HS-5 (cell line): ENCODE measurements at regions not wholly inside any gene's neighbourhood (a gene's known extent, or its start where the extent isn't known, plus 50 kb on each side); places are given as distances from the start of the nearest gene placed in this dataset.
"Not testable (repeated sequence)": the region's sequence is repeated elsewhere in the genome, so short reads cannot be mapped to it uniquely, and the experiment has no call there.

ENCODE experiments used
- DNase-seq: peaks from one replicate; pipeline ENCODE4 v3.0.0-alpha.2; 2012; ENCODE audit warnings: low read depth

- DNase-seq, result no peak
Measured at GRCh38 chr6:119446609-119447008, 97.0 kb upstream of the MAN1A1 start.

- DNase-seq, result peak; percentile 34
Measured at GRCh38 chr6:119446115-119446554, 96.6 kb upstream of the MAN1A1 start.

GRCh38 chr6:119445666-119446065 lies 96.1 kb upstream of the MAN1A1 start:
- DNase-seq, result no peak

- DNase-seq, result no peak
Measured at GRCh38 chr6:119444642-119445557, 95.3 kb upstream of the MAN1A1 start.

GRCh38 chr6:119443993-119444641 lies 94.6 kb upstream of the MAN1A1 start:
- DNase-seq, result no peak

GRCh38 chr6:119442776-119443184 lies 93.2 kb upstream of the MAN1A1 start:
- no peak for DNase-seq

GRCh38 chr6:119440953-119441352 lies 91.4 kb upstream of the MAN1A1 start:
- no peak for DNase-seq

GRCh38 chr6:119436583-119436982 lies 87.0 kb upstream of the MAN1A1 start:
- DNase-seq, result no peak

GRCh38 chr6:119431799-119432198 lies 82.2 kb upstream of the MAN1A1 start:
- DNase-seq, result no peak

- DNase-seq, result no peak
Measured at GRCh38 chr6:119430805-119431204, 81.2 kb upstream of the MAN1A1 start.

GRCh38 chr6:119428633-119429032 lies 79.1 kb upstream of the MAN1A1 start:
- DNase-seq, result no peak

GRCh38 chr6:119426619-119427018 lies 77.1 kb upstream of the MAN1A1 start:
- DNase-seq, result no peak

- no peak for DNase-seq
Measured at GRCh38 chr6:119423996-119424395, 74.4 kb upstream of the MAN1A1 start.

- not testable (repeated sequence) for DNase-seq
Measured at GRCh38 chr6:119418084-119418483, 68.5 kb upstream of the MAN1A1 start.

GRCh38 chr6:119407156-119407555 lies 57.6 kb upstream of the MAN1A1 start:
- no peak for DNase-seq

- DNase-seq, result not testable (repeated sequence)
Measured at GRCh38 chr6:119405114-119405513, 55.6 kb upstream of the MAN1A1 start.
